ENCODE measurements at regions not wholly inside any gene's neighbourhood (a gene's known extent, or its start where the extent isn't known, plus 50 kb on each side); places are given as distances from the start of the nearest gene placed in this dataset.
A peak's percentile ranks its signal among the peaks of the same experiment; 100 is the strongest.

- DNase-seq (ENCODE audit: low read depth) = peak; percentile 2
- H3K4me3 ChIP-seq (ENCODE audit: low read depth, low read length) = no peak overlapping the region
- TF ChIP-seq CTCF (IDR thresholded peaks at IDR 0.05; ENCODE audit: insufficient read depth, low read length) = no peak
Observed at GRCh38 chrX:46311581-46312120, 233.6 kb downstream of the ZNF674 start.

GRCh38 chrX:46310815-46311497 lies 234.3 kb downstream of the ZNF674 start:
- H3K4me3 ChIP-seq (ENCODE audit: low read depth, low read length) = no peak overlapping the region
- no peak for DNase-seq (ENCODE audit: low read depth)
- TF ChIP-seq CTCF (IDR thresholded peaks at IDR 0.05; ENCODE audit: insufficient read depth, low read length) = no peak

GRCh38 chrX:46308110-46308509 lies 237.1 kb downstream of the ZNF674 start:
- no peak for TF ChIP-seq CTCF (IDR thresholded peaks at IDR 0.05; ENCODE audit: insufficient read depth, low read length)
- DNase-seq (ENCODE audit: low read depth) = no peak
- H3K4me3 ChIP-seq (ENCODE audit: low read depth, low read length) = no peak overlapping the region

GRCh38 chrX:46306103-46306502 lies 239.1 kb downstream of the ZNF674 start:
- no peak for TF ChIP-seq CTCF (IDR thresholded peaks at IDR 0.05; ENCODE audit: insufficient read depth, low read length)
- no peak for DNase-seq (ENCODE audit: low read depth)

GRCh38 chrX:46305431-46305830 lies 239.8 kb downstream of the ZNF674 start:
- no peak overlapping the region for H3K4me3 ChIP-seq (ENCODE audit: low read depth, low read length)
- DNase-seq (ENCODE audit: low read depth) = no peak

More at GRCh38 chrX:46306103-46306502, 239.1 kb downstream of the ZNF674 start:
- no peak overlapping the region for H3K4me3 ChIP-seq (ENCODE audit: low read depth, low read length)

GRCh38 chrX:46301903-46302302 lies 243.3 kb downstream of the ZNF674 start:
- no peak overlapping the region for H3K4me3 ChIP-seq (ENCODE audit: low read depth, low read length)
- no peak for DNase-seq (ENCODE audit: low read depth)
- TF ChIP-seq CTCF (IDR thresholded peaks at IDR 0.05; ENCODE audit: insufficient read depth, low read length) = no peak

More at GRCh38 chrX:46305431-46305830, 239.8 kb downstream of the ZNF674 start:
- no peak for TF ChIP-seq CTCF (IDR thresholded peaks at IDR 0.05; ENCODE audit: insufficient read depth, low read length)
